A673 (cell line): ENCODE measurements at regions not wholly inside any gene's neighbourhood (a gene's known extent, or its start where the extent isn't known, plus 50 kb on each side); places are given as distances from the start of the nearest gene placed in this dataset.

Experiments used
- BruUV-seq: library from RNA; stranded (reverse); fragments of 400-500 nt; replicated peaks from 2 replicates; lab custom pipeline; 2021; lab: Mats Ljungman, UMichigan
- CTCF ChIA-PET: fragments of 300-600 bp; sonication (Branson Sonifier 250); formaldehyde crosslinking; loops from one replicate; lab custom pipeline; 2022; ENCODE audit warnings: antibody characterized with exemption; lab: Charles Lee
- POLR2A ChIA-PET: fragments of 300-600 bp; sonication (Branson Sonifier 250); formaldehyde crosslinking; loops from one replicate; lab custom pipeline; 2022; ENCODE audit warnings: antibody characterized with exemption; ENCODE audit not compliant: low non-redundant PET; lab: Charles Lee
- DNase-seq: peaks from one replicate; pipeline ENCODE4 v3.0.0-alpha.2; 2015; ENCODE audit warnings: low spot score
- H3K27ac ChIP-seq: fragments of 200-600 bp; sonication (generic); 2 replicates; pipeline ENCODE4 v1.5.1; 2016; ENCODE audit warnings: mixed run types, low read depth, mild to moderate bottlenecking, mixed read lengths, antibody characterized with exemption, low read length; ENCODE audit not compliant: poor library complexity, severe bottlenecking
- H3K27me3 ChIP-seq: fragments of 200-600 bp; sonication (generic); replicated peaks from 2 replicates; pipeline ENCODE4 v1.6.1; 2017; ENCODE audit warnings: mixed run types, low read depth, mild to moderate bottlenecking, mixed read lengths, antibody characterized with exemption, low read length; ENCODE audit not compliant: insufficient read depth, poor library complexity
- H3K36me3 ChIP-seq: fragments of 200-600 bp; sonication (generic); 2 replicates; pipeline ENCODE4 v1.6.1; 2016; ENCODE audit warnings: mixed run types, mild to moderate bottlenecking, mixed read lengths, antibody characterized with exemption, low read length; ENCODE audit not compliant: insufficient read depth, poor library complexity, severe bottlenecking
- H3K4me1 ChIP-seq: fragments of 200-600 bp; sonication (generic); 2 replicates; pipeline ENCODE4 v1.6.1; 2017; ENCODE audit warnings: mixed run types, mild to moderate bottlenecking, mixed read lengths, antibody characterized with exemption, low read length; ENCODE audit not compliant: insufficient read depth, poor library complexity, severe bottlenecking
- H3K4me3 ChIP-seq: fragments of 200-600 bp; sonication (generic); 2 replicates; pipeline ENCODE4 v1.5.1; 2016; ENCODE audit warnings: low read depth, mixed run types, mild to moderate bottlenecking, mixed read lengths, low read length; ENCODE audit not compliant: poor library complexity, severe bottlenecking
- H3K9me3 ChIP-seq: fragments of 200-600 bp; sonication (generic); 2 replicates; pipeline ENCODE4 v1.6.1; 2016; ENCODE audit warnings: mixed run types, low read depth, mild to moderate bottlenecking, mixed read lengths, antibody characterized with exemption, low read length; ENCODE audit not compliant: poor library complexity, severe bottlenecking
- CTCF ChIP-seq: fragments of 300-800, 200-600 bp; sonication (generic); conservative IDR thresholded peaks from 2 replicates; pipeline ENCODE4 v1.5.1; 2017; ENCODE audit warnings: low read depth, mild to moderate bottlenecking, antibody characterized with exemption, low read length, moderate library complexity, mixed read lengths
- EZH2 ChIP-seq: fragments of 200-600 bp; sonication (generic); IDR thresholded peaks from 2 replicates; pipeline ENCODE4 v1.6.1; 2017; ENCODE audit warnings: borderline replicate concordance, low read depth, mild to moderate bottlenecking, mixed read lengths, antibody characterized with exemption, low read length; ENCODE audit not compliant: poor library complexity, severe bottlenecking
- intact Hi-C: fragments of 100-400 bp; cut with micrococcal nuclease; formaldehyde crosslinking; loops from one replicate; pipeline ENCODE4 v1.10.0; 2022; ENCODE audit not compliant: unreplicated experiment

- BruUV-seq, result no TSS peak
- CTCF ChIA-PET, result no interaction called here
- intact Hi-C loops, result no loop called here
Measured at GRCh38 chr2:238657132-238658053, 190.5 kb upstream of the TWIST2 start.

GRCh38 chr2:238658054-238658407 lies 189.9 kb upstream of the TWIST2 start:
- Histone ChIP-seq H3K4me1 (no peaks in the 10 kb centered on the region), H3K4me3 (no peak overlapping the region), H3K27ac (no peak overlapping the region), H3K9me3 (peaks cover 3% of the 10 kb centered on the region), H3K36me3 (no peaks in the 10 kb centered on the region), H3K27me3 (peaks cover 3% of the 10 kb centered on the region)
- BruUV-seq, result no TSS peak
- POLR2A ChIA-PET, result no interaction called here
- TF ChIP-seq EZH2 (no peak), CTCF (no peak)
- CTCF ChIA-PET, result no interaction called here
- no peak for DNase-seq
- intact Hi-C loops, result no loop called here

More at GRCh38 chr2:238657132-238658053, 190.5 kb upstream of the TWIST2 start:
- POLR2A ChIA-PET, result no interaction called here
- H3K4me3 ChIP-seq, result no peak overlapping the region
- no peak overlapping the region for H3K27ac ChIP-seq
- DNase-seq, result no peak
- H3K9me3 ChIP-seq, result peaks cover 3% of the 10 kb centered on the region
- TF ChIP-seq EZH2 (no peak), CTCF (no peak)
- H3K4me1 ChIP-seq, result no peaks in the 10 kb centered on the region
- H3K36me3 ChIP-seq, result no peaks in the 10 kb centered on the region
- no peaks in the 10 kb centered on the region for H3K27me3 ChIP-seq

GRCh38 chr2:238658820-238659219 lies 189.1 kb upstream of the TWIST2 start:
- DNase-seq, result no peak
- Histone ChIP-seq H3K9me3 (peaks cover 3% of the 10 kb centered on the region), H3K4me1 (no peaks in the 10 kb centered on the region), H3K27ac (no peak overlapping the region), H3K4me3 (no peak overlapping the region), H3K36me3 (no peaks in the 10 kb centered on the region), H3K27me3 (peaks cover 10% of the 10 kb centered on the region)
- POLR2A ChIA-PET, result interaction anchor here (0.6 kb wide), 1 partner anchor 463 kb away, joined by 7 read pairs; no protein-coding TSS in a partner anchor
- no TSS peak for BruUV-seq
- intact Hi-C loops, result no loop called here
- CTCF ChIA-PET, result no interaction called here
- TF ChIP-seq EZH2, result no peak
- TF ChIP-seq CTCF, result no peak
